Tibial artery (tissue), 4 donors: ENCODE measurements at regions not wholly inside any gene's neighbourhood (a gene's known extent, or its start where the extent isn't known, plus 50 kb on each side); places are given as distances from the start of the nearest gene placed in this dataset.

ENCODE experiments used
- DNase-seq, 2 donors: peaks; one replicate each; pipeline ENCODE4 v3.0.0-alpha.2; 2019
- H3K27ac ChIP-seq, 2 donors: fragments of 200-600 bp; sonication (generic) in 1 of 2; 1 replicate in 1 of 2; 2 replicates in 1 of 2; pipeline ENCODE4 v1.5.1; 2018 to 2019; ENCODE audit warnings: mild to moderate bottlenecking in 1 of 2
- H3K27me3 ChIP-seq, 2 donors: fragments of 200-600 bp; sonication (generic) in 1 of 2; one replicate each; pipeline versions ENCODE4 v1.5.1 to v1.6.0; 2016 to 2019
- H3K36me3 ChIP-seq, 3 donors: fragments of 200-600 bp; sonication (generic) in 2 of 3; one replicate each; pipeline ENCODE4 v1.5.1; 2016 to 2019; ENCODE audit warnings: mild to moderate bottlenecking in 2 of 3
- H3K4me1 ChIP-seq, 4 donors: fragments of 200-600 bp; sonication (generic) in 2 of 4; 1 replicate in 3 of 4; 2 replicates in 1 of 4; pipeline ENCODE4 v1.5.1; 2016 to 2019
- H3K4me3 ChIP-seq, 2 donors: fragments of 200-600 bp; sonication (generic) in 1 of 2; 1 replicate in 1 of 2; 2 replicates in 1 of 2; pipeline ENCODE4 v1.5.1; 2018 to 2019; ENCODE audit warnings: mild to moderate bottlenecking in 2 of 2
- H3K9me3 ChIP-seq, 3 donors: fragments of 200-600 bp; sonication (generic) in 1 of 3; one replicate each; pipeline ENCODE4 v1.5.1; 2016 to 2019
- CTCF ChIP-seq, 2 experiments: fragments of 200-600 bp in 1 of 2; fragments of 450-650 bp in 1 of 2; IDR thresholded peaks; one replicate each; pipeline ENCODE4 v1.5.1; 2017 to 2019; ENCODE audit warnings: antibody characterized with exemption in 2 of 2, mild to moderate bottlenecking in 1 of 2, moderate library complexity in 1 of 2
- intact Hi-C: fragments of 100-400 bp; cut with DNase I; formaldehyde crosslinking; loops from one replicate; pipeline ENCODE4 v1.15.0; 2023; ENCODE audit warnings: low total_unique reads

- no peak for TF ChIP-seq CTCF (IDR thresholded peaks at IDR 0.05)
- Histone ChIP-seq H3K27me3 (no peaks in the 10 kb centered on the region), H3K4me3 (no peak overlapping the region), H3K9me3 (no peaks in the 10 kb centered on the region), H3K27ac (no peak overlapping the region), H3K36me3 (no peaks in the 10 kb centered on the region), H3K4me1 (no peaks in the 10 kb centered on the region)
- intact Hi-C loops: no loop called here
- DNase-seq: no peak
Observed at GRCh38 chr15:45995800-45996199, 361.0 kb downstream of the SQOR start.

GRCh38 chr15:46014532-46014931 is 379.7 kb downstream of the SQOR start:
- no peak for DNase-seq
- Histone ChIP-seq H3K9me3 (peaks cover 0 to 14% (median 12%) of the 10 kb centered on the region in 3 donors), H3K4me3 (no peak overlapping the region), H3K36me3 (no peaks in the 10 kb centered on the region), H3K27me3 (no peaks in the 10 kb centered on the region), H3K4me1 (no peaks in the 10 kb centered on the region), H3K27ac (no peak overlapping the region)
- intact Hi-C loops: no loop called here
- TF ChIP-seq CTCF (IDR thresholded peaks at IDR 0.05): no peak

GRCh38 chr15:46034755-46035154 is 399.9 kb downstream of the SQOR start:
- Histone ChIP-seq H3K27me3 (no peaks in the 10 kb centered on the region), H3K27ac (no peak overlapping the region), H3K36me3 (no peaks in the 10 kb centered on the region), H3K4me1 (no peaks in the 10 kb centered on the region), H3K4me3 (no peak overlapping the region), H3K9me3 (peaks cover 0 to 6% (median 0%) of the 10 kb centered on the region in 3 donors)
- no peak for DNase-seq
- intact Hi-C loops: no loop called here
- TF ChIP-seq CTCF (IDR thresholded peaks at IDR 0.05): no peak

GRCh38 chr15:46039703-46040102 is 404.9 kb downstream of the SQOR start:
- Histone ChIP-seq H3K4me1 (no peaks in the 10 kb centered on the region), H3K4me3 (no peak overlapping the region), H3K27ac (no peak overlapping the region), H3K27me3 (no peaks in the 10 kb centered on the region), H3K9me3 (no peaks in the 10 kb centered on the region), H3K36me3 (no peaks in the 10 kb centered on the region)
- no peak for DNase-seq
- intact Hi-C loops: no loop called here
- TF ChIP-seq CTCF (IDR thresholded peaks at IDR 0.05): no peak

- no peak for DNase-seq
- no peaks in the 10 kb centered on the region for H3K36me3 ChIP-seq
- H3K27ac ChIP-seq: no peak overlapping the region
- intact Hi-C loops: no loop called here
- H3K9me3 ChIP-seq: no peaks in the 10 kb centered on the region
- TF ChIP-seq CTCF (IDR thresholded peaks at IDR 0.05): no peak
- H3K4me1 ChIP-seq: no peaks in the 10 kb centered on the region
- H3K27me3 ChIP-seq: no peaks in the 10 kb centered on the region
- no peak overlapping the region for H3K4me3 ChIP-seq
Observed at GRCh38 chr15:46041905-46042304, 407.1 kb downstream of the SQOR start.

- no peak overlapping the region for H3K27ac ChIP-seq
- no peaks in the 10 kb centered on the region for H3K4me1 ChIP-seq
- H3K9me3 ChIP-seq: no peaks in the 10 kb centered on the region
- H3K4me3 ChIP-seq: no peak overlapping the region
- DNase-seq: no peak
- intact Hi-C loops: no loop called here
- no peaks in the 10 kb centered on the region for H3K36me3 ChIP-seq
- no peaks in the 10 kb centered on the region for H3K27me3 ChIP-seq
- TF ChIP-seq CTCF (IDR thresholded peaks at IDR 0.05): no peak
Observed at GRCh38 chr15:46059921-46060594, 425.2 kb downstream of the SQOR start.
